ENCODE measurements at regions not wholly inside any gene's neighbourhood (a gene's known extent, or its start where the extent isn't known, plus 50 kb on each side); places are given as distances from the start of the nearest gene placed in this dataset.

- TF ChIP-seq POLR2A (IDR thresholded peaks at IDR 0.05) = no peak
- no peak for TF ChIP-seq CTCF (IDR thresholded peaks at IDR 0.05)
Observed at GRCh38 chr17:77783991-77784820, 174.3 kb upstream of the TNRC6C start.
